ENCODE measurements at regions not wholly inside any gene's neighbourhood (a gene's known extent, or its start where the extent isn't known, plus 50 kb on each side); places are given as distances from the start of the nearest gene placed in this dataset.

GRCh38 chr12:28899951-28900350, 249.1 kb upstream of the FAR2 start:
- Mint-ChIP-seq H3K4me3 (no peak overlapping the region), H3K27ac (no peak overlapping the region), H3K4me1 (no peaks in the 10 kb centered on the region), H3K9me3 (peaks cover 24% of the 10 kb centered on the region), H3K36me3 (ENCODE audit: low read depth) (no peaks in the 10 kb centered on the region), H3K27me3 (ENCODE audit: low read depth, poor library complexity) (peaks cover 5% of the 10 kb centered on the region)
- no peak for DNase-seq
- TF ChIP-seq, protein P1, sequence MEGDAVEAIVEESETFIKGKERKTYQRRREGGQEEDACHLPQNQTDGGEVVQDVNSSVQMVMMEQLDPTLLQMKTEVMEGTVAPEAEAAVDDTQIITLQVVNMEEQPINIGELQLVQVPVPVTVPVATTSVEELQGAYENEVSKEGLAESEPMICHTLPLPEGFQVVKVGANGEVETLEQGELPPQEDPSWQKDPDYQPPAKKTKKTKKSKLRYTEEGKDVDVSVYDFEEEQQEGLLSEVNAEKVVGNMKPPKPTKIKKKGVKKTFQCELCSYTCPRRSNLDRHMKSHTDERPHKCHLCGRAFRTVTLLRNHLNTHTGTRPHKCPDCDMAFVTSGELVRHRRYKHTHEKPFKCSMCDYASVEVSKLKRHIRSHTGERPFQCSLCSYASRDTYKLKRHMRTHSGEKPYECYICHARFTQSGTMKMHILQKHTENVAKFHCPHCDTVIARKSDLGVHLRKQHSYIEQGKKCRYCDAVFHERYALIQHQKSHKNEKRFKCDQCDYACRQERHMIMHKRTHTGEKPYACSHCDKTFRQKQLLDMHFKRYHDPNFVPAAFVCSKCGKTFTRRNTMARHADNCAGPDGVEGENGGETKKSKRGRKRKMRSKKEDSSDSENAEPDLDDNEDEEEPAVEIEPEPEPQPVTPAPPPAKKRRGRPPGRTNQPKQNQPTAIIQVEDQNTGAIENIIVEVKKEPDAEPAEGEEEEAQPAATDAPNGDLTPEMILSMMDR (IDR thresholded peaks at IDR 0.05), result no peak

- Mint-ChIP-seq H3K4me1 (no peaks in the 10 kb centered on the region), H3K27me3 (ENCODE audit: low read depth, poor library complexity) (no peaks in the 10 kb centered on the region), H3K27ac (no peak overlapping the region), H3K36me3 (ENCODE audit: low read depth) (no peaks in the 10 kb centered on the region), H3K4me3 (no peak overlapping the region), H3K9me3 (peaks cover 32% of the 10 kb centered on the region)
- DNase-seq, result no peak
- TF ChIP-seq, protein P1 (IDR thresholded peaks at IDR 0.05), result no peak
Observed at GRCh38 chr12:28905220-28905955, 243.7 kb upstream of the FAR2 start.

DNA sequence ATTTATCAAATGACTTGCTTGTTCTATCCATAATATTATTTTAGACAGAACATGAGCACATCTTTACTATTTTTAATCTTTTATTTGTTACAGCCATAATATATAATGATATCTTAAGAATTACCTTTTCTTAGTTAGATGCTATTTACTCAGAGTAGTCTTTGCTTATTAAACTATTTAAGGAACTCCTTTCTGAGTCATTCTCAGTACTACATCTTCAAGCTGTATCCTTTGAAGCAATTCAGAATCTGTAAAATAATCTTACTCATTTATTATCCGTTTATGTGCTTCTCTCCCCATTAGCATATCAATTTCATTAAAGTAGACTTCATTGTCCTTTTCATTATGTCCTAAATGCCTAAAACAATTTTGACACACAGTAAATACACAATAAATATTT, 240.4 kb upstream of the FAR2 start:
- peaks cover 2% of the 10 kb centered on the region for H3K36me3 Mint-ChIP-seq (ENCODE audit: low read depth)
- TF ChIP-seq, protein P1 (IDR thresholded peaks at IDR 0.05), result no peak
- H3K27ac Mint-ChIP-seq, result no peak overlapping the region
- H3K27me3 Mint-ChIP-seq (ENCODE audit: low read depth, poor library complexity), result no peaks in the 10 kb centered on the region
- H3K9me3 Mint-ChIP-seq, result peaks cover 28% of the 10 kb centered on the region
- no peak for DNase-seq
- no peaks in the 10 kb centered on the region for H3K4me1 Mint-ChIP-seq
- no peak overlapping the region for H3K4me3 Mint-ChIP-seq

DNA sequence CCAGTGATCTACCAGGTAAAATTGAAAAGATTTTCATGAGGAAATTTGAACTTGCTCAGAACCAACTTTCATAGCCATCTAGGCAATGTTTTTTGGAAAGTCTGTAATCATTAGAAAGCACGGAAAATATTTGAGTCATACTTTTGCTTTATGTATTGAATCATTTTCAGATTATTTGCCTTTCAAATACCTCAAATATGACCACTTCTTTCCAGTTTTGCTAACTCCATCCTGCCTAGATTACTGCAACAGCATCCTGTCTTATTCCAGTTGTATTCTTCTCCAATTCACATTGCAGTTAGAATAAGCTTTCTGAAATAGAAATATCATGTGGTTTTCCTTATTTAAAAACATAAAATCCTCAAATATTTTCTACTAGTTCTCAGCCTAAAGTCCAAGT, 239.8 kb upstream of the FAR2 start:
- H3K27me3 Mint-ChIP-seq (ENCODE audit: low read depth, poor library complexity), result no peaks in the 10 kb centered on the region
- TF ChIP-seq, protein P1 (IDR thresholded peaks at IDR 0.05), result no peak
- no peak for DNase-seq
- H3K36me3 Mint-ChIP-seq (ENCODE audit: low read depth), result peaks cover 8% of the 10 kb centered on the region
- no peak overlapping the region for H3K4me3 Mint-ChIP-seq
- peaks cover 34% of the 10 kb centered on the region for H3K9me3 Mint-ChIP-seq
- H3K27ac Mint-ChIP-seq, result no peak overlapping the region
- no peaks in the 10 kb centered on the region for H3K4me1 Mint-ChIP-seq

GRCh38 chr12:28925719-28926376, 223.2 kb upstream of the FAR2 start:
- TF ChIP-seq, protein P1 (IDR thresholded peaks at IDR 0.05), result no peak
- Mint-ChIP-seq H3K27ac (peak overlapping the region; percentile 10), H3K4me3 (no peak overlapping the region), H3K36me3 (ENCODE audit: low read depth) (no peaks in the 10 kb centered on the region), H3K4me1 (peaks cover 5% of the 10 kb centered on the region), H3K27me3 (ENCODE audit: low read depth, poor library complexity) (peaks cover 3% of the 10 kb centered on the region), H3K9me3 (peaks cover 22% of the 10 kb centered on the region)
- no peak for DNase-seq

DNA sequence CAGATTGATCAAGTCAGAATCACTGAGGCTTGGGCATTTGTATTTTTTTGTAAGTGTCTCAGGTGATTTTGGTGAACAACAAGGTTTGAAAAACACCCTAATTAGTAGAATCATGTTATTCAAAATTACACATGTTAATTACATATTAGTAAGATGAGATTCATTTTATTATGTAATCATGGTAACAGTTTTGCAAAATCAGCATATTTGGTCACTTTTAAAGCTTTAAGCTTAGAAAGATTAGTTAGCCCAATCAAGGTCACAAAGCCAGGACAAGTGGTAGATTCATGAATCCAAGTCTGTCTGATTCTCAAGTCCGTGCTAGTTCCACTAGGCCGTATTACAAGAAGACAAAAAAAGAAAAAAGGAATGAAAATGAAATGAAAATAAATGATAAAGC, 218.4 kb upstream of the FAR2 start:
- Mint-ChIP-seq H3K4me1 (peaks cover 5% of the 10 kb centered on the region), H3K27me3 (ENCODE audit: low read depth, poor library complexity) (no peaks in the 10 kb centered on the region), H3K4me3 (no peak overlapping the region), H3K27ac (no peak overlapping the region), H3K9me3 (peaks cover 6% of the 10 kb centered on the region), H3K36me3 (ENCODE audit: low read depth) (no peaks in the 10 kb centered on the region)
- TF ChIP-seq, protein P1 (IDR thresholded peaks at IDR 0.05), result no peak
- no peak for DNase-seq

Measured in nephron progenitor cell (in vitro differentiated cells).